ENCODE measurements at regions not wholly inside any gene's neighbourhood (a gene's known extent, or its start where the extent isn't known, plus 50 kb on each side); places are given as distances from the start of the nearest gene placed in this dataset.

DNA sequence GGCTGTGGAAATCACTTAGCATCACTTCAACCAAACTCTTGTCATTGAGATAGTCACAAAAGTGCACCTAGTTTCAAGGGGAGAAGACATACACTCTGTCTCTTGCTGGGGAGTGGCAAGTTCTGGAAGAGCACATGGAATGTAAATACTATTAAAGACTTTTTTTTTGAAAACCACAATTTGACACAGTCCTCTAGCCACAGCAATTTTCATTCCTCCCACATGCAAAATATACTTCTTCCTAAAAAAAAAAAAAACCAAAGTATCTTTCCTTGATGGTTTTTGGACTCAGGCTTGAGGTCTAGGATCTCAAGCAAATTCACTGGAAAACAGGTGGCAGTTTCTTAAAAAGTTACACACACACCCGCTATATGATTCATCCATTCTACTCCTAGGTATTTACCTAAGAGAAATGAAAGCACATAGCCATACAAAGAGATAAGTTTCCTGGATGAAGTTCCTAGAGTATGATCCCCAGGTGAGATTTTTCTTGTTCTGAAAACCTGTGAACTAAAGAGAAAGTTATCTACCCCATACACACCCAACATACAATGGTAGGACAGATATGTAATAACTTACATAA is 295.8 kb downstream of the SP3 start:
- TF ChIP-seq YY1 (IDR thresholded peaks at IDR 0.05; ENCODE audit: insufficient read depth, insufficient read length): no peak
- TF ChIP-seq ZNF274 (IDR thresholded peaks at IDR 0.05; ENCODE audit: low read depth, low read length): no peak
